ENCODE measurements at regions not wholly inside any gene's neighbourhood (a gene's known extent, or its start where the extent isn't known, plus 50 kb on each side); places are given as distances from the start of the nearest gene placed in this dataset.

DNA sequence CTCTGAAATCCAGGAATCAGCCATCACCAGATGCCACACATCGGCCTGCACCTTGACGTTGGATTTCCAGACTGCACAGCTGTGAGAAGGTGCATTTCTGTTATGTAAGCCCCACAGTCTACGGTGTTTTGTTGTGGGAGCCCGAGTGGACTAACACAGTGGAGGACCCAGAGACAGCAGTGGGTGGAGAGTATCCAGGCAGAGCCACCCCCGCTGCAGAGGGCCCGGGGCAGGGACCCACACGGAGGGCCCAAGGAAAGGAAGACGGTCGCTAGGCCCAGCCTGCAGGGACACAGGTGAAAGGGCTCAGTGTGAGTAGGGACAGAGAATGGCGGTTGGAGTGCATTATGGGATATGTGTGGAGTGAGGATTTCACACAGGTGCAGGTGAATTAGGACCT, 288.3 kb upstream of the AJAP1 start:
- no peak for DNase-seq (ENCODE audit: low read depth in 2 of 2)

- no peak for DNase-seq (ENCODE audit: low read depth in 2 of 2)
Observed at GRCh38 chr1:4367230-4367777, 287.1 kb upstream of the AJAP1 start.

GRCh38 chr1:4369335-4369734, 285.1 kb upstream of the AJAP1 start:
- DNase-seq (ENCODE audit: low read depth in 2 of 2) = no peak

- DNase-seq (ENCODE audit: low read depth in 2 of 2) = no peak
Observed at GRCh38 chr1:4371849-4372248, 282.6 kb upstream of the AJAP1 start.

- DNase-seq (ENCODE audit: low read depth in 2 of 2) = no peak
Observed at GRCh38 chr1:4375812-4376211, 278.6 kb upstream of the AJAP1 start.

DNA sequence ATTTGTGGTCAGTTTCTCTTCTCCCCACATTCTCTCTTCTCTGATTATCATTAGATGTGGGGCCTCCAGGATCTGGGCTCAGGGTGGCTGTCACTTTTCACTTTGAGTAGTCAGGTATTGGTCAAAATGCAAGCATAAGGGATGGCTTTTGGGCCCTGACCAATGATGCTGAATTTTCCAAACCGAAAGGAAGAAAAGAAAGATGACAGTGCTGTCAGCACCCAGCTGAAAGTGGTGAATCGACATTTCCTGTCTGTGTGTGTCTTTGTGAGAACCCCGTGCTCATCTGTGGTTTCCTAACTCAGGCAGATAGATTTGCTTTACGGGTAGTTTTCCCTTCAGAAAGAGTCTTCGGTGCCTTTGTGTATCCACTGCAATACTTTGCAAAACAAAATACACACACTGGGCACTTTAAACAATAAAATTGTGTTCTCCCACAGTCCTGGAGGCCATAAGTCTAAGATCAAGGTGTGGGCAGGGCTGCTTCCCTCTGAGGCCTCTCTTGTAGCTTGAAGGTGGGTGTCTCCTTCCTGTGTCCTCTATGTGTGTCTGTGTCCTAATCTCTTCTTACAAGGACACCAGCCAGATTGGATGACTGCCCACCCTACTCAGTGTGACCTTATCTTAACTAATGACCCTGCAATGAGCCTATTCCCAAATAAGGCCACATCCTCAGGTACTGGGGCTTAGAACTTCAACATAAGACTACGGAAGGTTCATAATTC, 274.8 kb upstream of the AJAP1 start:
- peak in 1 of 2 donors; percentile 2 for DNase-seq (ENCODE audit: low read depth in 2 of 2)

DNA sequence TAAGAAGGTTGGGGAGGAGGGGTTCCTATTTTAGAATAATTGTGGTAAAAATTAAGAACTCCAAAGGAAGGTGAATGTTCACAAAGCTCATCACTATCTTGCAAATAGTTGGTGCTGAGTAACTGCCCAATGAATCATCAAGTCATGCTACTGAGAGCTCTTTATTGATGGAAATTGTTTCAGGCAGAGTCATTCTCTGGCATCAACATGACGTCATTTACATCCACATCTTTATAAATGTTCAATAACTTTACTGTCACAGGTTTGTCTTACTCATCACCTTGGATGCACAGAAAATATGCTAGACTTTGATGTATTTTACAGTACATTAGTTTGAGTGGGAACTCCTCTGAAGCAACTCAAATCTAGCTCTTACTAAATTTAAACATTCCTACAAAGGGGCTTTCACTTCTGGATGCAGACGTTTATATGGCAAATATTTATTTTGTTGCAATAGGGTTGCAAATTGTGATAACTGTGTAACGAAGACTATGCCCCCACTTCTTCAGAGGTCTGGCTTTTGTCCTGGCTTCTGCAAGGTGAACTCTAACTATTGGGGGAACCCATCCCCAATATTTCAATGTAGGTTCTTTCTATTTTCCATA, 273.7 kb upstream of the AJAP1 start:
- no peak for DNase-seq (ENCODE audit: low read depth in 2 of 2)

- no peak for DNase-seq (ENCODE audit: low read depth in 2 of 2)
Observed at GRCh38 chr1:4393191-4393590, 261.2 kb upstream of the AJAP1 start.

GRCh38 chr1:4394366-4394765, 260.0 kb upstream of the AJAP1 start:
- DNase-seq (ENCODE audit: low read depth in 2 of 2) = no peak

- DNase-seq (ENCODE audit: low read depth in 2 of 2) = no peak
Observed at GRCh38 chr1:4395158-4395557, 259.3 kb upstream of the AJAP1 start.

DNA sequence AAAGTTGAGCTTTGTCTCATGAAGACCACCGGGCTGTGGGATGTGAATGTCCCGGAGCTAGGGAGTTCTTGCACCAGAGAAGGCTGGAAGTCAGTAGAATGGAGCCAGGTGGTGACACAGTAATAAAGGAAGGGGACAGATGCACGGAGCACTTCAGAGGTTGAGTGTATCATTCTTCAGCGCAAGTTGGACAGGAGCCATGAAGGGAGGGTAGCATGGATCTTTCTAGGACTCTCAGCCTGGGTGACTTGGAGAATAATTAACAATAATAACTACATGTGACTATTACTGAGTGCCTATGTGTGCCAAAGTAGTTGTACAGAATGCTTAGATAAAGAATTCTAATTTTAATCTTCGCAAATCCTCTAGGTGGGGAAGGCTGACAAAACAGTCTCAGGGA, 258.7 kb upstream of the AJAP1 start:
- DNase-seq (ENCODE audit: low read depth in 2 of 2) = no peak

- DNase-seq (ENCODE audit: low read depth in 2 of 2) = no peak
Observed at GRCh38 chr1:4396551-4396950, 257.9 kb upstream of the AJAP1 start.

DNA sequence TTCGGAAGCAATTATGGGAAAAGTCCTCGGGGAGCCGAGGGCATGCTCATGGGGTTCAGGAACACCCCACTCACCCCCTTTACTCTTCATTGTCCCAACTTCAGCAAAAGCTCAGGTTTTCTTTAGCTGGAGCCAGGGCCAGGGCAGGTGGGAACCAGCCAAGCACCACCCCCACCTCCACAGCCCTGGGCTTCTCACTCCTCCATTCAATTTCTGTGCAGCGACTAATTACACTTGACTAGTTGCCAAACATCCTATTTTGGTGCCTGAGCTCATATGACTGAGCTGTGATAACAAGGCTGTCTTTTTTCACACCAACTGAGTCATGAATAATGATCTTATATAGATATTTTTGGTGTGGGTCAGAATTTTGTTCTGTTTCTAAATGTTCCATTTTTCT, 257.2 kb upstream of the AJAP1 start:
- DNase-seq (ENCODE audit: low read depth in 2 of 2) = no peak

DNA sequence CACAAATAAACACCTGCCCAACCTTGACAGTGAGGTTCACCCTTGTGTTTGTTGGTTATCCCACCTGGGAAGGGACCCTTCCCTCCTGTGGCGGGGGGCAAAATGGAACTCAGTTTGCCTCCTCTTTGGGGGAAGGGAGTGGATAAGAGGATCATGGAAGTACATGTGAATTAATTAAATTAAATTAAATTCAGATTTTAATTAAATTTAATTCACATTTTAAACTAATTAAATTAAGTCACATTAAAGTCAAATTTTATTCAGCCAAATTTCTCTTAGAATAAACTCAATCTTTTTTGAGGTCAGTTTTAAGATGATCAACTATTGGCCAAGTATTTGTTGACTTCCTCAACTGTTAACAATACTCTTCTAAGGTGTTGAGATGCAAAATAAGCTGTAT, 252.4 kb upstream of the AJAP1 start:
- DNase-seq (ENCODE audit: low read depth in 2 of 2) = no peak

DNA sequence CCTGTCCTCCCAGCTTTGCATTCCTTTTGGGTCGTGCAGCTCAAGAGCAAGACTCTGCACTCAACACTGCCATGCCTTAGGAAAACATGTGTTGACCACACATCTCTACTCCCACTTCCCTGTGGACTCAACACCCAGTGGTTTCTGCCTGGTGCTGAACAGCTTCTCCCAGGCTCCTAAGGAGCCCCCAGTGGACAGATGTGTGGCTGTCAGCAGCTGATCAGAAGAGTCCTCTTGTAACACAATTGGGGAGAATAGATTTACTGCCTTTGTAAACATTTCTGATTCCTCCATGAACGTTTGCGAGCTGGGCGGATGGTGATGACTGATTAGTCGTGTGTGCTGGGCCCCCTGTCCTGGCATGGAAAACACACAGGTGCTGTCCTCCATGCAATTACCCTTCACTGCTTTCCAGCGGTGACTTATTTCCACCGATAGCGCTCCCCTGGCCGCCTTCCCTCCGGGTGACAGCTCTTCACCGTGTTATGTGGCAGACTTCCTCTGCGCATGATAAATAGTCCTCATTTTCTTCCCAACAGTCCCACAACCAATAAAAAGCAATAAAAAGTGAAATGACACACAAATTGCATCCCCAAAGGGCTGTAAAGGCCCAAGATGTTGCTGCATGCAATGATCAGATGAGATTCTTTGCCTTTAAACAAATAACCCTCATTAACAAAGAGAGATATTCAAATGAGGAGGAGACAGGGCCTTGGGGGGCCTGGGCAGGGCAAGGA, 249.4 kb upstream of the AJAP1 start:
- DNase-seq (ENCODE audit: low read depth in 2 of 2) = no peak

- DNase-seq (ENCODE audit: low read depth in 2 of 2) = no peak
Observed at GRCh38 chr1:4407851-4408250, 246.6 kb upstream of the AJAP1 start.

DNA sequence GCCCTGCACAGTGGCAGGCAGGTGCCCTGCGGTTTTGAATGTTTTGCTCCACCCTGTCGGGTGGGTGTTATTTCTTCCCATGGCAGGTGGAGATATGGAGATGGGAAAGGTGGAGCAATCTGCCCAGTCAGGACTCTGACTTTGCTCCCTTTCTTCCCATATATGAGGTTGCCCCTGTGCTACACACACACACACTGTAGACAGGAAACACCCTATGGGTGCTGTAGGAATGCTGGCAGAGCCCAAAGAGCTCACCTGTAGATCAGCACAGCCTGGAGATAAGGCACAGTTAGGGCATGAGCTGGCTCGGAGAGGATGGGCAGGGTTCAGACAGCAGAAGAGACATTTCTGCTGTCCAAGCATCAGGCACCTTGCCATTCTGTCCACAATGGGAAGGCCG, 246.0 kb upstream of the AJAP1 start:
- no peak for DNase-seq (ENCODE audit: low read depth in 2 of 2)

DNA sequence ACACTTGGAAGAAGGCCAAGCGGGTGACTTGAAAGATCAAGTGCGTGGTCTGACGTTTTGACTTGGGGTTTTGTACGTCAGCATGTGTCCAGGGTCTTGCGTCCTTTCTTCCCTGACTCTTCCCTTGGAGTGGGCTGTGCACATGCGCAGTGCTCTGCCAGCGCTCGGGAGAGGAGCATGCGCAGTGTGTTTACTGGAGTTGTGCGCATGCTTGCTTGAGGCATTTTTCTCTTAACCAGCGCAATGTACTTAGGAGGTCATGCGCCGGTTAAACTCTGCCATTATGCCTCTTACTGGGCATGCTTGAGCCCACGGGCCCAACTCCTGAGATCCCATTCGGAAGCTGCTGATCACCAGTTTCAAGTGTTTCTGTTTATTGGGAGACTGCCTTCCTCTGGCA, 242.5 kb upstream of the AJAP1 start:
- no peak for DNase-seq (ENCODE audit: low read depth in 2 of 2)

- DNase-seq (ENCODE audit: low read depth in 2 of 2) = no peak
Observed at GRCh38 chr1:4415476-4415875, 238.9 kb upstream of the AJAP1 start.

- DNase-seq (ENCODE audit: low read depth in 2 of 2) = no peak
Observed at GRCh38 chr1:4416189-4416588, 238.2 kb upstream of the AJAP1 start.

GRCh38 chr1:4418021-4418420, 236.4 kb upstream of the AJAP1 start:
- DNase-seq (ENCODE audit: low read depth in 2 of 2) = no peak

- DNase-seq (ENCODE audit: low read depth in 2 of 2) = no peak
Observed at GRCh38 chr1:4421986-4422385, 232.4 kb upstream of the AJAP1 start.
